NCI-H82 treated with DMSO at 0.1 percent for 48 hours (cell line): ENCODE measurements at regions not wholly inside any gene's neighbourhood (a gene's known extent, or its start where the extent isn't known, plus 50 kb on each side); places are given as distances from the start of the nearest gene placed in this dataset.
"Not testable (repeated sequence)": the region's sequence is repeated elsewhere in the genome, so short reads cannot be mapped to it uniquely, and the experiment has no call there.

Source experiments
- DNase-seq: peaks from one replicate; lab custom pipeline; 2025; ENCODE audit not compliant: unreplicated experiment; lab: John Stamatoyannopoulos, UW

GRCh38 chr5:91243852-91244251 is 139.3 kb downstream of the ARRDC3 start:
- no peak for DNase-seq

GRCh38 chr5:91243286-91243685 is 139.8 kb downstream of the ARRDC3 start:
- no peak for DNase-seq

DNA sequence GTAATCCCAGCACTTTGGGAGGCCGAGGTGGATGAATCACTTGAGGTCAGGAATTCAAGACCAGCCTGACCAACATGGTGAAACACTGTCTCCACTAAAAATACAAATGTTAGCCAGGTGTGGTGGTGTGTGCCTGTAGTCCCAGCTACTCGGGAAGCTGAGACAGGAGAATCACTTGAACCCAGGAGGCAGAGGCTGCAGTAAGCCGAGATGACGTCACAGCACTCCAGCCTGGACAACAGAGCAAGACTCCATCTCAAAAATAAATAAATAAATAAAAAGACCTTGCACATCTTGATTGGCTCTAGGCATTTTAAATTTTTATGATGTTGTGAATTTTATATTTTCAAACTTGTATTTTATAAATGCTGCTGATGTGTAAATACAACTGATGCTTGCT is 141.7 kb downstream of the ARRDC3 start:
- DNase-seq: not testable (repeated sequence)

- no peak for DNase-seq
These were observed 142.9 kb downstream of the ARRDC3 start for GRCh38 chr5:91240175-91240574.

GRCh38 chr5:91235271-91235694 is 147.8 kb downstream of the ARRDC3 start:
- DNase-seq: no peak

DNA sequence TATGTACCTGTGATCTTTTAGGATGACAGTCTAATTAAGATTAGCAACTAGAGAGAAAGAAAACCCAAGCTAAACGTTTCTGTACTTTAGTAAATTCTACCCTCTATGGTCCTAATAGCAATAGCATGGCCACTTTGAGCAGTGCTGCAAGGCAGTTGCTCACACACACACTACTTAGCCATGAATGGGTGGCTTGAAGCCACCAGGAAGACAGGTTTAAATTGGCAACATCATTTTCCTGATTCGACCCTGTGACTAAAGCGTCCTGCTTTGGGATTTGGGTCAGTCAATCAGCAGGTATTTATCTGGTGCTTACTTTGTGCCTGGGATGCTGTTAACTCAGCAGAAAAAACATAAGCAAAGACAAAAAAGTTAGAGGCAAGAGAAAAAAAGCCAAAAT is 150.6 kb downstream of the ARRDC3 start:
- DNase-seq: no peak

GRCh38 chr5:91229031-91229727 is 153.9 kb downstream of the ARRDC3 start:
- no peak for DNase-seq

- DNase-seq: no peak
These were observed 154.9 kb downstream of the ARRDC3 start for GRCh38 chr5:91228188-91228587.

GRCh38 chr5:91225848-91226686 is 157.1 kb downstream of the ARRDC3 start:
- no peak for DNase-seq

- DNase-seq: no peak
These were observed 158.1 kb downstream of the ARRDC3 start for GRCh38 chr5:91224969-91225368.

- no peak for DNase-seq
These were observed 158.7 kb downstream of the ARRDC3 start for GRCh38 chr5:91224456-91224855.

- DNase-seq: no peak
These were observed 159.2 kb downstream of the ARRDC3 start for GRCh38 chr5:91223886-91224285.

- DNase-seq: no peak
These were observed 160.6 kb downstream of the ARRDC3 start for GRCh38 chr5:91222482-91222881.

DNA sequence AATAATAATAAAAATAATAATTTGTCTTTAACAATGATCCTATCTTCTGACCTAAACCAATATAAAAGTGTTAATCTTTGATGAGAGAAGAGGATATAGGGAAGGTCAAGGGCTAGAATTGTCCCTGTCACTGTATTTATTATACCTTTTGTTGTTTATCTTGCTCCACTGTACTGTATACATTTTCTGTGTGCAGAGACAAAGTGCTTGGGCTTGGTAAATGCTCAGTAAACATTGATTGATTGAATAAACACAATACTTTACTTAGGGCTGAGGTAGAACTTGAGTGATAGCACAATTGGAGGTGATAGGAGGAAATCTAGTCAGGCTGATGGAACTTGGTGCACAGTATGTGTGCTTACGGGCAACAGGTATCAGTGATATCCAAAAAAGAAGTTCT is 161.2 kb downstream of the ARRDC3 start:
- DNase-seq: no peak

GRCh38 chr5:91219803-91220371 is 163.2 kb downstream of the ARRDC3 start:
- no peak for DNase-seq

GRCh38 chr5:91219091-91219802 is 163.9 kb downstream of the ARRDC3 start:
- DNase-seq: no peak

DNA sequence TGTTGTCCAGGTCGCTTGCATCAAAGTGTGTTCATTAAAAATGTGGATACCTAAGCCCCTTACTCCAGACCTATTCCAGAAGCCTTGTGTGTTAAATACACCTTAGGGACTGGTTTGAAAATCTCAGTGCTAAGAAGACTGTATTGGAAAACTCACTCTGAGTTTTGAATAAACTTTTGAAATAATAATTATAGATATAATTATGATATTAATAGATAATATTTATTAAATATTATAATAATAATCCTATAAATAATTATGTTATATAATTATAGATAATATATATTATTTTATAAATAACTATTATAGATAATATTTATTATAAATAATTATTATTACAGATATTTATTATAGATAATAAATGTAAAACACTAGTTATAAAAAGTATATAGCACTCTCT is 165.3 kb downstream of the ARRDC3 start:
- DNase-seq: no peak

GRCh38 chr5:91214571-91214970 is 168.5 kb downstream of the ARRDC3 start:
- no peak for DNase-seq
